ENCODE measurements at regions not wholly inside any gene's neighbourhood (a gene's known extent, or its start where the extent isn't known, plus 50 kb on each side); places are given as distances from the start of the nearest gene placed in this dataset.
"Not testable (repeated sequence)": the region's sequence is repeated elsewhere in the genome, so short reads cannot be mapped to it uniquely, and the experiment has no call there.

GRCh38 chr19:33866696-33867095, 70.0 kb downstream of the KCTD15 start:
- Mint-ChIP-seq H3K4me1 (ENCODE audit: unreplicated experiment) (peaks cover 16% of the 10 kb centered on the region), H3K9me3 (ENCODE audit: unreplicated experiment) (no peaks in the 10 kb centered on the region), H3K4me3 (ENCODE audit: unreplicated experiment) (no peak overlapping the region), H3K27me3 (ENCODE audit: unreplicated experiment) (no peaks in the 10 kb centered on the region), H3K27ac (ENCODE audit: unreplicated experiment) (no peak overlapping the region), H3K36me3 (ENCODE audit: low read depth, unreplicated experiment) (peaks cover under 1% of the 10 kb centered on the region)
- no peak for DNase-seq (ENCODE audit: low spot score)
- TF ChIP-seq CTCF (IDR thresholded peaks at IDR 0.05; ENCODE audit: unreplicated experiment), result no peak

- no peaks in the 10 kb centered on the region for H3K27me3 Mint-ChIP-seq (ENCODE audit: unreplicated experiment)
- no peak overlapping the region for H3K27ac Mint-ChIP-seq (ENCODE audit: unreplicated experiment)
- no peak overlapping the region for H3K4me3 Mint-ChIP-seq (ENCODE audit: unreplicated experiment)
- DNase-seq (ENCODE audit: low spot score), result no peak
- H3K4me1 Mint-ChIP-seq (ENCODE audit: unreplicated experiment), result peaks cover 21% of the 10 kb centered on the region
- H3K9me3 Mint-ChIP-seq (ENCODE audit: unreplicated experiment), result no peaks in the 10 kb centered on the region
- H3K36me3 Mint-ChIP-seq (ENCODE audit: low read depth, unreplicated experiment), result peaks cover 3% of the 10 kb centered on the region
- no peak for TF ChIP-seq CTCF (IDR thresholded peaks at IDR 0.05; ENCODE audit: unreplicated experiment)
These were observed 71.5 kb downstream of the KCTD15 start for GRCh38 chr19:33868076-33868735.

GRCh38 chr19:33868788-33869412, 72.2 kb downstream of the KCTD15 start:
- peaks cover 25% of the 10 kb centered on the region for H3K4me1 Mint-ChIP-seq (ENCODE audit: unreplicated experiment)
- TF ChIP-seq CTCF (IDR thresholded peaks at IDR 0.05; ENCODE audit: unreplicated experiment), result no peak
- H3K9me3 Mint-ChIP-seq (ENCODE audit: unreplicated experiment), result no peaks in the 10 kb centered on the region
- DNase-seq (ENCODE audit: low spot score), result peak; percentile 17
- no peak overlapping the region for H3K4me3 Mint-ChIP-seq (ENCODE audit: unreplicated experiment)
- H3K27ac Mint-ChIP-seq (ENCODE audit: unreplicated experiment), result no peak overlapping the region
- peaks cover 3% of the 10 kb centered on the region for H3K36me3 Mint-ChIP-seq (ENCODE audit: low read depth, unreplicated experiment)
- H3K27me3 Mint-ChIP-seq (ENCODE audit: unreplicated experiment), result no peaks in the 10 kb centered on the region

GRCh38 chr19:33870298-33870932, 73.7 kb downstream of the KCTD15 start:
- H3K4me3 Mint-ChIP-seq (ENCODE audit: unreplicated experiment); H3K36me3 Mint-ChIP-seq (ENCODE audit: low read depth, unreplicated experiment); H3K27ac Mint-ChIP-seq (ENCODE audit: unreplicated experiment); H3K9me3 Mint-ChIP-seq (ENCODE audit: unreplicated experiment); H3K27me3 Mint-ChIP-seq (ENCODE audit: unreplicated experiment); DNase-seq (ENCODE audit: low spot score): not testable (repeated sequence)
- peaks cover 31% of the 10 kb centered on the region for H3K4me1 Mint-ChIP-seq (ENCODE audit: unreplicated experiment)

GRCh38 chr19:33871605-33872004, 74.9 kb downstream of the KCTD15 start:
- peaks cover 3% of the 10 kb centered on the region for H3K36me3 Mint-ChIP-seq (ENCODE audit: low read depth, unreplicated experiment)
- no peaks in the 10 kb centered on the region for H3K27me3 Mint-ChIP-seq (ENCODE audit: unreplicated experiment)

More at GRCh38 chr19:33871605-33872004, 74.9 kb downstream of the KCTD15 start:
- no peaks in the 10 kb centered on the region for H3K9me3 Mint-ChIP-seq (ENCODE audit: unreplicated experiment)
- DNase-seq (ENCODE audit: low spot score), result no peak
- no peak overlapping the region for H3K27ac Mint-ChIP-seq (ENCODE audit: unreplicated experiment)
- H3K4me3 Mint-ChIP-seq (ENCODE audit: unreplicated experiment), result no peak overlapping the region
- peaks cover 34% of the 10 kb centered on the region for H3K4me1 Mint-ChIP-seq (ENCODE audit: unreplicated experiment)
- TF ChIP-seq CTCF (IDR thresholded peaks at IDR 0.05; ENCODE audit: unreplicated experiment), result no peak
